Activated CD8-positive, alpha-beta memory T cell treated with anti-CD3 and anti-CD28 coated beads, Interleukin-2, amount 10 ng/mL, durations not matched to agents 7 days and 5 days (primary cell): ENCODE measurements at regions not wholly inside any gene's neighbourhood (a gene's known extent, or its start where the extent isn't known, plus 50 kb on each side); places are given as distances from the start of the nearest gene placed in this dataset.
"Not testable (repeated sequence)": the region's sequence is repeated elsewhere in the genome, so short reads cannot be mapped to it uniquely, and the experiment has no call there.

Source experiments
- ATAC-seq: fragments of 150-1000 bp; cut with Tn5 transposase; one replicate; pipeline ENCODE4 v1.10.0; 2021; ENCODE audit warnings: moderate library complexity
- CTCF ChIA-PET: fragments of 350-600 bp; sonication (Branson Sonifier 250); formaldehyde crosslinking; loops from one replicate; lab custom pipeline; 2021; ENCODE audit warnings: antibody characterized with exemption; lab: Charles Lee
- DNase-seq: peaks from one replicate; pipeline ENCODE4 v3.0.0-alpha.2; 2020
- H3K27ac Mint-ChIP-seq: one replicate; pipeline ENCODE4 v1.8.0; 2021; ENCODE audit warnings: mild to moderate bottlenecking, mixed read lengths
- H3K27me3 Mint-ChIP-seq: one replicate; pipeline ENCODE4 v1.8.0; 2021; ENCODE audit warnings: mixed read lengths
- H3K36me3 Mint-ChIP-seq: one replicate; pipeline ENCODE4 v1.8.0; 2021; ENCODE audit warnings: mild to moderate bottlenecking, mixed read lengths
- H3K4me1 Mint-ChIP-seq: one replicate; pipeline ENCODE4 v1.8.0; 2021; ENCODE audit warnings: mixed read lengths
- H3K4me3 Mint-ChIP-seq: one replicate; pipeline ENCODE4 v1.8.0; 2021; ENCODE audit warnings: mild to moderate bottlenecking, moderate library complexity, mixed read lengths
- H3K9me3 Mint-ChIP-seq: one replicate; pipeline ENCODE4 v1.8.0; 2022; ENCODE audit warnings: low read depth, mixed read lengths

DNA sequence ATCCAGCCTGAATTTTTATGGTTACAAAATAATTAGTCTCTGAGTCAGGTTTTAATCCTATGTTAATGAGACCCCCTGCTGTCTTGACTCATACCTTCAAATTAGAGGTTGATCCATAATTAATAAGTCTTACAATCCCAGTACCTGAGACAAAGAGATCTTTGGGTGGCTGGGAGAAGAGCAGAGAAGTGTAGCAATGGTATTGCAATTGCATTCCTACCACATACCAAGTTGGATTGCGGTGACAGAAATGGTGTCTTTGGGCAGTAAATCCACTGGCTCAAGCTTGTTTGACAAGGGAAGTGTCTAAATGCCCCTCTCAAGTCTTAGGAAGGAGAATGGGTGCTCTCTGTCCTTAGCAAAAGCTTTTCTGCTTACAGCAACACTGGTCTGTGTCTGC is 150.4 kb downstream of the BTBD3 start:
- Mint-ChIP-seq H3K27ac (no peak overlapping the region), H3K4me1 (no peaks in the 10 kb centered on the region), H3K4me3 (no peak overlapping the region), H3K27me3 (no peaks in the 10 kb centered on the region), H3K36me3 (no peaks in the 10 kb centered on the region), H3K9me3 (peaks cover 6% of the 10 kb centered on the region)
- no peak for DNase-seq
- CTCF ChIA-PET, result no interaction called here
- no peak for ATAC-seq

DNA sequence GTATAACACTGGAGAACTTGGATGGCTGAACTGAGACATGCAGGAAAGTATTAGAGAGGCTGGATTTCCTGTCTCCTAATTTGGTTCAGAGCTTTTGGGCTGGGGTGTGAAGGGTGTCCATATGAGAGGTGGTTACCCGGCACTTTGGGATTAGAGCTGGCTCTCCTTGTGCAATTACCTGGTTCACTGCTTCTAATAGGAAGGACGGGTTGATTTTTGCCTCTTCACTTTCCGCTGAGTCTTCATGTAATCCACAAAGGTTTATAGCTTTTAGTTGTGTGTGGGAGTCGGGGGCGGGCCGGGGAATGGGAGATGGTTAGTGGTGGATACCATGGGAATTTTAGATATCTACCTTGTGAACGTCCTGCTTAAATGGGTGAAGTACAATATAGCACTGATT is 151.5 kb downstream of the BTBD3 start:
- ATAC-seq (no peak), DNase-seq (no peak)
- no peak overlapping the region for H3K27ac Mint-ChIP-seq
- H3K4me1 Mint-ChIP-seq, result no peaks in the 10 kb centered on the region
- peaks cover 7% of the 10 kb centered on the region for H3K9me3 Mint-ChIP-seq
- CTCF ChIA-PET, result no interaction called here
- H3K4me3 Mint-ChIP-seq, result no peak overlapping the region
- no peaks in the 10 kb centered on the region for H3K36me3 Mint-ChIP-seq
- no peaks in the 10 kb centered on the region for H3K27me3 Mint-ChIP-seq

DNA sequence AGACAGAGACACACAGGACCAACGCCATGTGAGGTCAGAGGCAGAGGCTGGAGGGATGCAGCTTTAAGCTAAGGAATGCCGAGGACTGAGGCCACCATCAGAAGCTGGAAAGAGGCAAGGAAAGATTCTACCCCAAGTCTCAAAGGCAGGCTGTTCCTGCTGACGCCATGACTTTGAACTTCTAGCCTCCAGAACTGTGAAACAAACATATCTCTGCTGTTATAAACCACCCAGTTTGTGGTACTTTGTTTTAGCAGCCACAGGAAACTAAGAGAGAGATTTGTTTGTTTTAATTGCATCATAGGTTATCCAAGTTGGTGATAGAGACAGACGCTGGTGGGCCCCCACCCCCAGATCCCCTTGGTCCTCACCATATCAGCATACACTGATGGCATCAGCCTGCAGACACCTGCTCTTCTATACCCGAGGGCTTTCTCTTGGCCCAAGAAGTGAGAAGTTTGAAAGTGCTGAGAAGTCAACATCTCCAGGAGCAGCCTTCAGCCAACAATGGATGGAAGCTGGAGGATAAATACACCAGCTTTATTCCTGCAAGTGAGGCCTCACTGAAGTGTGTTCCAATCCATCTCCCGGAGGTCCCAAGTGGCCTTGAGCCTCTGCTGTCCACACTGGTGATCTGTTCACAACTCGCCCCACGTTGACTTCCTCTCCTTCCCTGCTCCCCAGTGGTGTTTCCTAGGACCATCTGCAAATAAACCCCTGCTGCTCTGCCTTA is 154.7 kb downstream of the BTBD3 start:
- ATAC-seq (no peak), DNase-seq (no peak)
- H3K9me3 Mint-ChIP-seq, result peaks cover 5% of the 10 kb centered on the region
- H3K4me3 Mint-ChIP-seq, result no peak overlapping the region
- CTCF ChIA-PET, result no interaction called here
- no peaks in the 10 kb centered on the region for H3K4me1 Mint-ChIP-seq
- no peak overlapping the region for H3K27ac Mint-ChIP-seq
- H3K27me3 Mint-ChIP-seq, result no peaks in the 10 kb centered on the region
- no peaks in the 10 kb centered on the region for H3K36me3 Mint-ChIP-seq

DNA sequence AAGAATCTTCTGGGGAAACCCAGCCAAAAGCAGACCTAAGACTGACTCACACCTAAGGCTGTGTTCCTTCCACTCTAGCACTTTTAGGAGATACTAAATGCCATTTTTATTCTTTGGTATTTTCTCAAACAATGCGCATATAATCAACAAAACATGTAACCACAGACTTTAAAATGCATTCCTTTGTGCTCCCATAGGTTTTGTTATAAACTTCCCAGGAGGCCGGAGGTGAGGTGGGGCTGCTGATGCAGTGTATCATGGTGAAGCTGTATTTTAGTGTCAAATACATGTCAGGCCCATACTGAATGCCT is 155.2 kb downstream of the BTBD3 start:
- Mint-ChIP-seq H3K9me3 (peaks cover 5% of the 10 kb centered on the region), H3K27ac (no peak overlapping the region), H3K36me3 (no peaks in the 10 kb centered on the region), H3K4me3 (no peak overlapping the region), H3K4me1 (no peaks in the 10 kb centered on the region), H3K27me3 (no peaks in the 10 kb centered on the region)
- CTCF ChIA-PET, result no interaction called here
- DNase-seq, result no peak
- ATAC-seq, result no peak

DNA sequence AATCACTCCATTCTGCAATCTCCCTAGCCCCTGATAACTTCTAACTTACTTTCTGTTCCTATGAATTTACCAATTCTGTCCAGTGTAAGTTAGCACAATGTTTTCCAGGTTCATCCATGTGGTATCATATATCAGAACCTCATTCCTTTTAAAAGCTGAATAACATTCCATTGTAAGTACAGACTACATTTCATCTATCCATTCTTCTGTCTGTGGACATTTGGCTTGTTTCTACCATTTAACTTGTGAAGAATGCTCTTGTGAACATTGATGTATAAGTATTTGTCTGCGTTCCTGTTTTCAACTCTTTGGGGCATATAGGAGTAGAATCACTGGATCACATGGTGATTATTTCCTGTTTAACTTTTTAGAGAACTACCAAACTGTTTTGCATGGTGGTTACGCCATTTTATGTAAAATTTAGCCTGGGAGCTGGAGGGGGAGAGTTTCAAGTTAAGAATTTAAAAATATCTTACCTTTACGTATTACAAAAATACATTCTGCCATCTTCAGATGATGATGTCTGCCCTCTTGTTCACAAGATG is 156.5 kb downstream of the BTBD3 start:
- DNase-seq (no peak), ATAC-seq (no peak)
- peaks cover 5% of the 10 kb centered on the region for H3K9me3 Mint-ChIP-seq
- no peaks in the 10 kb centered on the region for H3K27me3 Mint-ChIP-seq
- CTCF ChIA-PET, result no interaction called here
- no peaks in the 10 kb centered on the region for H3K36me3 Mint-ChIP-seq
- no peak overlapping the region for H3K4me3 Mint-ChIP-seq
- H3K27ac Mint-ChIP-seq, result no peak overlapping the region
- H3K4me1 Mint-ChIP-seq, result no peaks in the 10 kb centered on the region

DNA sequence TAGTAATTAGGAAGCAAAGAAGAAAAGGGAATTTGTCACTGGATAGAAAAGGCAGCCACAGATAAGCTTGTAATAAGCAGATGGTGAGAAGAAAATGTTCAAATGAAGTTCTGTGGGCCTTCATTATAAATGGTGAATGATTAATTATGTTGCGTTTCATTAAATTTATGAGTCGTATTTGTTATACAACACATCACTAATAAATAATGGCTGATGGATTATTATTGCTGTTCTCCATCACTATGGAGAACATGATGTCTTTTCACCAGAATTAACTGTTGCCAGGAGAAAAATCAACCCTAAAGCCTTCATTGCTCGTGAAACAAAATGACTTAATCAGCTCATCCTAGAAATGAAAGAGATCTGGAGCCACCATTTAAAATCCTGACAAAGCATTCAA is 158.5 kb downstream of the BTBD3 start:
- peaks cover 10% of the 10 kb centered on the region for H3K9me3 Mint-ChIP-seq
- H3K36me3 Mint-ChIP-seq, result no peaks in the 10 kb centered on the region
- H3K4me3 Mint-ChIP-seq, result no peak overlapping the region

DNA sequence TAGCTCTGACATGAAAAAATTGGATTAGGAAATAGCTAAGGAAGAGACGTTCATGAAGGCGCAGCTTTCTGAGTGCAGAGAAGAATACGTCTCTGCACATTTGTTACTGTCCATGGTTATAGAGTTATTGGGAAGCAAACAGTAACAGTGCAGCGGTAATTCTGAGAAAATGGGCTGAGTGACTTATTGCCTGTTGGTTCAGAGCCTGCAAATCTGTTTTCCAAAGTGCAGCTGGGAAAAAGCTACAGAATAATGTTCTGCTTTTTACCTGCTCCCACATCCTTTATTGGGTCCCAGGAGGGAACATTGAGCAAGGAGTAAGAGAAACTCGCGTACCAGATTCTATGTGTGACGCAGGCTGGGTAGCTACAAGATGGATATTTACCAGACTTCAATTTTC is 160.2 kb downstream of the BTBD3 start:
- no peak for ATAC-seq
- no peak overlapping the region for H3K27ac Mint-ChIP-seq

More for the DNA sequence above, 158.5 kb downstream of the BTBD3 start:
- no peaks in the 10 kb centered on the region for H3K4me1 Mint-ChIP-seq
- H3K27ac Mint-ChIP-seq, result no peak overlapping the region
- DNase-seq (no peak), ATAC-seq (no peak)
- no peaks in the 10 kb centered on the region for H3K27me3 Mint-ChIP-seq
- CTCF ChIA-PET, result no interaction called here

DNA sequence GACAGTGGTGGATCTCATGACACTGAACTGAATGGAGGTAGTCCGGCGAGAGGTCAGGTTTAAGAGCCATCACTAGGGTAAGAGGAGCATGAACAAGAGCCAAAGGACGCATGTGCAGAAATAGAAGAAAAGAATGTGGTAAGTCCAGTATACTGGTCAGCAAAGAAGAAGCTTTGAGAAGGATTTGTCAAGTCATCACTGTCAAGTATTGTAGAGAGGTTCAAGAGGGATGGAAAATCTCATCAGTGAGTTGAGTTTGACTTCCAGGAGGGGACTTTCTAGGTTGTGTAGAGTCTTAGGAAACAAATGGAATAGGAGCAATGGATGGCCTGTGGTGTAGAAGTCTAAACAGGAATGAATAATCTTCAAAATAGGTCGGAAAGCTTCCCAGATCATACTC is 161.8 kb downstream of the BTBD3 start:
- no peaks in the 10 kb centered on the region for H3K4me1 Mint-ChIP-seq
- DNase-seq, result no peak
- no peaks in the 10 kb centered on the region for H3K36me3 Mint-ChIP-seq
- no peak overlapping the region for H3K4me3 Mint-ChIP-seq
- H3K27ac Mint-ChIP-seq, result no peak overlapping the region
- CTCF ChIA-PET, result no interaction called here
- no peak for ATAC-seq
- peaks cover 9% of the 10 kb centered on the region for H3K9me3 Mint-ChIP-seq
- H3K27me3 Mint-ChIP-seq, result no peaks in the 10 kb centered on the region

More for the DNA sequence above, 160.2 kb downstream of the BTBD3 start:
- H3K36me3 Mint-ChIP-seq, result no peaks in the 10 kb centered on the region
- no peak overlapping the region for H3K4me3 Mint-ChIP-seq
- no peaks in the 10 kb centered on the region for H3K4me1 Mint-ChIP-seq
- DNase-seq, result no peak
- CTCF ChIA-PET, result no interaction called here
- H3K9me3 Mint-ChIP-seq, result peaks cover 12% of the 10 kb centered on the region
- H3K27me3 Mint-ChIP-seq, result no peaks in the 10 kb centered on the region

DNA sequence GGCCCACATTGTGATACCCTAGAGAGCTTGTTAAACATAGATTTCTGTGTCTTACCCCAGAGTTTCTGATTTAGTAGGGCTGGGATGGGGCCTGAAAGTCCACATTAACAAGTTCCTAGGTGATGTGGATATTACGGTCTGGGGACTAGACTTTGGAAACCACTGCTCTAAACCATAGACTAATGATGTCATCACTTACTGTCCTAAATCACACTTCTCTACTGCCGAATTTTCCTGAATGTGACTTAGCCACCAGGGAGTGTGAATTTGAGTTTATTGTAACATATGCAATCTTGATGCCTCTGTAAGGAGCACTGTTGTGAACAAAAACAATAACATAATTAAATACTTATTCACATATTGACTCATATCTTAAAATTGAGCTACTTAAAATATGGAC is 165.6 kb downstream of the BTBD3 start:
- Mint-ChIP-seq H3K4me3 (no peak overlapping the region), H3K36me3 (no peaks in the 10 kb centered on the region), H3K27ac (no peak overlapping the region), H3K4me1 (no peaks in the 10 kb centered on the region), H3K9me3 (peaks cover 13% of the 10 kb centered on the region), H3K27me3 (no peaks in the 10 kb centered on the region)
- DNase-seq (no peak), ATAC-seq (no peak)
- CTCF ChIA-PET, result no interaction called here

DNA sequence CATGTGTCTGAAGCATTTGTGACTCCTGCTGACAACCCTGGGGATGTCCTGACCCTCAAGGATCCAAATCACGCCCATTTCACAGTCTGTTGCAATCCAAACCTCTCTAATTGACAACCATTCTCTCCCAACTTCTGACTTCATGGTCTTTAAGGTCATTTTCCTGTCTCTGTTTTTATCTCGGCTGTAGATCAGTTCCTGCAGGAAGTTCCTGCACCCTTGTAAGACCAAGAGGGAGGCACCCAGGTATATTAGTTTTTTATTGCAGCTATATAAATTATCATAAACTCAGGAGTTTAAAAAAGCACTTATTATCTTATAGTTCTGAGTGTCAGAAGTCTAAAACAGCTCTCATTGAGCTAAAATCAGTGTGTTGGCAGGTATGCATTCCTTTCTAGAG is 166.8 kb downstream of the BTBD3 start:
- CTCF ChIA-PET, result no interaction called here
- Mint-ChIP-seq H3K36me3 (no peaks in the 10 kb centered on the region), H3K4me3 (no peak overlapping the region), H3K27ac (no peak overlapping the region), H3K9me3 (peaks cover 15% of the 10 kb centered on the region), H3K4me1 (no peaks in the 10 kb centered on the region), H3K27me3 (no peaks in the 10 kb centered on the region)
- ATAC-seq (no peak), DNase-seq (no peak)

DNA sequence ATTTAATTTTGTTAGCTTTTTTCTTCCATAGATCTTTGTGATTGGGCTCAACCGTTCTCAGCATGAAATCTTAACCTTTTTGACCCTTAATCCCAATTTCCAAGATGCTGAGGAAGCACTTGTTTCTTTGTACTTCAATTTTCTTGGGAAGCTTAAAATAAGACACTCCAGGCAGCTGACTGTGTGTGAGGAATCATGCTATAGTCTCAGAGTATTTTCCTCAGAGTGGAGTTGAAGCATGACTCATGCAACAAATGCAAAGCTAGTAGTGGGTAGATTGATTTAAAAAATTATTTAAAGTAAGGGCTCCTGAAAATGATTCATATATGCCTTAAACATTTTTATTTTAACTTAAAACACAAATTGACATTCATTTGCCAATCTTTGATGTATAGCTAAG is 168.7 kb downstream of the BTBD3 start:
- Mint-ChIP-seq H3K4me3 (no peak overlapping the region), H3K27me3 (no peaks in the 10 kb centered on the region), H3K36me3 (no peaks in the 10 kb centered on the region), H3K27ac (no peak overlapping the region), H3K4me1 (no peaks in the 10 kb centered on the region), H3K9me3 (peaks cover 11% of the 10 kb centered on the region)
- ATAC-seq, result no peak
- no peak for DNase-seq
- CTCF ChIA-PET, result no interaction called here

DNA sequence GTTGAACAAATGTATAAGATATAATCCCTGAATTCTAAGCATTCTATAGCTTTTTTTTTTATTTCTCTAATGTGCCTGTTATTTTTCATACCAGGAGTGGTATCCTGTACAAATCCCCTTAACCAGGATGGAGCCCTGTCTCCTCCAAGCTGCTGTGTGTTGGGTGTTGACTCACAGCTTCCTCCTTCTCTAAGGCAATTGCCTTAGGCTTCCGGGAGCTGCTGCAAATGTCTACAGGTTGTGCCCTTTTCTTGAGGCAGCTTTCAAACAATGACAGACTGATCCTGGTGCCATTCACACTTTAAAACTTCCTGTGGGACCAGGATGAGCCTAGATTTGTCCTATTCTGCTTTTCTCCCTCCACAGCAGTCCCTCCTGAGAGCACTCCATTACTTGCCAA is 173.2 kb downstream of the BTBD3 start:
- Mint-ChIP-seq H3K36me3 (no peaks in the 10 kb centered on the region), H3K27me3 (no peaks in the 10 kb centered on the region), H3K27ac (no peak overlapping the region), H3K4me3 (no peak overlapping the region), H3K4me1 (no peaks in the 10 kb centered on the region), H3K9me3 (peaks cover 8% of the 10 kb centered on the region)
- DNase-seq, result no peak
- ATAC-seq, result no peak
- CTCF ChIA-PET, result no interaction called here

DNA sequence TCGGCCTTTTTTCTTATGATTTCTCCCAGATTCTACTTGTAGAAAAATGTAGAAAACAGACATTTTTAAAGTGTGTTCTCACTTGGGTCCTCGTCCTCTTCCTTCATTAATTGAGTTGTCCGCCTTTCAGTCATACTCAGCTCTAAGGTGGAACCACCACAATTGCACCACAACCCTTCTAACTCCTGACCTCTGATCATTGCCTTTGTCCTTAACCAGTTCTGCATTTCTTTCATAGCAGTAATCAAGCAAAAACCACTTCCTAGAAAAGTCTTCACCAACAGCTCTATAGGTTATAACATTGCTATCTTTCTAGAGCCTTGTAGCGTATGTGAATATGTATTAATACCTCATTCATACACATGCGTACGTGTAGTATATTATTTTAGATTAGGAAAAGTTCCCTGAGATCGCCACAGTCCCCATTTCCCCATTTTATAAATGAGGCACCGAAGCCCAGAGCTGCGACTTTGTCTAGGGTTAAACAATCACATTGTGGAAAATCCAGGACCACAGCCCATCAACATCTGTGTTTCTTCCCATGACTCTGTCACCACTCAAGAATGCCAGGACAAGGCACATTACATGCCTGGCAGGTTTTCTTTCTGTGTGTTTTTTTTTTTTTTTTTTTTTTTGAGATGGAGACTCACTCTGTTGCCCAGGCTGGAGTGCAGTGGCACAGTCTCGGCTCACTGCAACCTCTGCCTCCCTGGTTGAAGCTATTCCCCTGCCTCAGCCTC is 175.5 kb downstream of the BTBD3 start:
- H3K4me3 Mint-ChIP-seq, result no peak overlapping the region
- H3K4me1 Mint-ChIP-seq, result no peaks in the 10 kb centered on the region
- DNase-seq (no peak), ATAC-seq (no peak)
- CTCF ChIA-PET, result no interaction called here
- no peak overlapping the region for H3K27ac Mint-ChIP-seq
- peaks cover 9% of the 10 kb centered on the region for H3K9me3 Mint-ChIP-seq
- H3K27me3 Mint-ChIP-seq, result no peaks in the 10 kb centered on the region
- H3K36me3 Mint-ChIP-seq, result no peaks in the 10 kb centered on the region

DNA sequence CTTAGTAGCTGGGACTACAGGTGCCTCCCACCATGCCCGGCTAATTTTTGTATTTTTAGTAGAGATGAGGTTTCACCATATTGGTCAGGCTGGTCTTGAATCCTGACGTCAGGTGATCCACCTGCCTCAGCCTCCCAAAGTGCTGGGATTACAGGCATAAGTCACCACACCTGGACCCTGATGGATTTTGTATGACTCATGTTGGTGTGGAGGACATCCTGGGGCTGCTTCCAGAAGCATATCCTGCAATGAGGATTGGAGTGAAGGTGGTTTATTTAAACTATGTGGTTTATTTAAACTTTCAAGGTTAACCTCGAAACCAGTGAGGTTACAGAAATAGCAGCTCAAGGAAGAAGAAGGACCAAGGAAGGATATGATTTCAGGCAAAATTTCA is 176.1 kb downstream of the BTBD3 start:
- ATAC-seq, H3K36me3 Mint-ChIP-seq, H3K9me3 Mint-ChIP-seq, H3K27me3 Mint-ChIP-seq, H3K4me3 Mint-ChIP-seq, CTCF ChIA-PET, DNase-seq, H3K27ac Mint-ChIP-seq, H3K4me1 Mint-ChIP-seq: not testable (repeated sequence)
